Neural cell (in vitro differentiated cells): ENCODE measurements at regions not wholly inside any gene's neighbourhood (a gene's known extent, or its start where the extent isn't known, plus 50 kb on each side); places are given as distances from the start of the nearest gene placed in this dataset.

Experiments used
- H2AFZ ChIP-seq: fragments of 200-600, 300-800 bp; sonication (generic), shearing (Covaris generic); 2 replicates; pipeline ENCODE4 v1.6.0; 2014; ENCODE audit warnings: low read depth, mild to moderate bottlenecking, antibody characterized with exemption, low read length, moderate library complexity
- H3F3A ChIP-seq: fragments of 200-600 bp; shearing (Covaris generic); 2 replicates; pipeline ENCODE4 v1.6.1; 2016; ENCODE audit warnings: mild to moderate bottlenecking, moderate library complexity, mixed read lengths, antibody characterized with exemption, low read length; ENCODE audit not compliant: insufficient read depth, poor library complexity, severe bottlenecking
- H3K27ac ChIP-seq: fragments of 200-600, 300-800 bp; sonication (generic), shearing (Covaris generic); 2 replicates; pipeline ENCODE4 v1.5.1; 2014; ENCODE audit warnings: mild to moderate bottlenecking, low read length, moderate library complexity
- H3K27me3 ChIP-seq: fragments of 300-800, 200-600 bp; sonication (generic), shearing (Covaris generic); 2 replicates; pipeline ENCODE4 v1.6.0; 2014; ENCODE audit warnings: mild to moderate bottlenecking, low read depth, low read length, moderate library complexity; ENCODE audit not compliant: insufficient read depth
- H3K36me3 ChIP-seq: fragments of 300-800, 200-600 bp; sonication (generic), shearing (Covaris generic); 2 replicates; pipeline ENCODE4 v1.5.1; 2014; ENCODE audit warnings: mild to moderate bottlenecking, antibody characterized with exemption, low read length, moderate library complexity; ENCODE audit not compliant: insufficient read depth
- H3K4me2 ChIP-seq: fragments of 300-800, 200-600 bp; sonication (generic), shearing (Covaris generic); 2 replicates; pipeline ENCODE4 v1.6.0; 2014; ENCODE audit warnings: mild to moderate bottlenecking, low read length
- H3K4me3 ChIP-seq: fragments of 300-800, 200-600 bp; sonication (generic), shearing (Covaris generic); 2 replicates; pipeline ENCODE4 v1.5.1; 2014; ENCODE audit warnings: mild to moderate bottlenecking, low read length, moderate library complexity
- H3K79me2 ChIP-seq: fragments of 200-600 bp; shearing (Covaris generic); replicated peaks from 2 replicates; pipeline ENCODE4 v1.6.0; 2014; ENCODE audit warnings: mild to moderate bottlenecking, low read length, moderate library complexity; ENCODE audit not compliant: insufficient read depth
- H3K9ac ChIP-seq: fragments of 300-800, 200-600 bp; sonication (generic), shearing (Covaris generic); 2 replicates; pipeline ENCODE4 v1.6.1; 2016; ENCODE audit warnings: mild to moderate bottlenecking, low read length, mixed read lengths
- H3K9me2 ChIP-seq: fragments of 200-600 bp; shearing (Covaris generic); 2 replicates; pipeline ENCODE4 v1.6.1; 2016; ENCODE audit warnings: mild to moderate bottlenecking, low read length, mixed read lengths; ENCODE audit not compliant: insufficient read depth
- H3K9me3 ChIP-seq: fragments of 200-600, 300-800 bp; sonication (generic), shearing (Covaris generic); 2 replicates; pipeline ENCODE4 v1.6.1; 2016; ENCODE audit warnings: mild to moderate bottlenecking, mixed run types, low read length, moderate library complexity, mixed read lengths
- H4K20me1 ChIP-seq: fragments of 200-600 bp; shearing (Covaris generic); 2 replicates; pipeline ENCODE4 v1.6.1; 2016; ENCODE audit warnings: mild to moderate bottlenecking, mixed run types; ENCODE audit not compliant: insufficient read depth
- EP300 ChIP-seq: fragments of 450-650 bp; conservative IDR thresholded peaks from 2 replicates; pipeline ENCODE4 v1.6.1; 2014; ENCODE audit warnings: antibody characterized with exemption, mild to moderate bottlenecking, moderate library complexity; ENCODE audit not compliant: poor library complexity, severe bottlenecking
- EZH2 ChIP-seq: fragments of 200-600, 300-800 bp; shearing (Covaris generic), sonication (generic); IDR thresholded peaks from 2 replicates; pipeline ENCODE4 v1.6.1; 2014; ENCODE audit warnings: antibody characterized with exemption, low read length, borderline replicate concordance, mild to moderate bottlenecking; ENCODE audit not compliant: insufficient read depth, poor library complexity, severe bottlenecking
- MXI1 ChIP-seq: fragments of 450-650 bp; conservative IDR thresholded peaks from 2 replicates; pipeline ENCODE4 v1.6.1; 2014; ENCODE audit warnings: antibody characterized with exemption, mild to moderate bottlenecking; ENCODE audit not compliant: poor library complexity, severe bottlenecking
- POLR2AphosphoS5 ChIP-seq: IDR thresholded peaks from 2 replicates; pipeline ENCODE4 v1.6.1; 2012
- RAD21 ChIP-seq: fragments of 450-650 bp; conservative IDR thresholded peaks from 2 replicates; pipeline ENCODE4 v1.6.1; 2014; ENCODE audit warnings: antibody characterized with exemption, mild to moderate bottlenecking, moderate library complexity
- SMC3 ChIP-seq: fragments of 450-650 bp; conservative IDR thresholded peaks from 2 replicates; pipeline ENCODE4 v1.6.1; 2014; ENCODE audit warnings: antibody characterized with exemption, mild to moderate bottlenecking, moderate library complexity; ENCODE audit not compliant: poor library complexity
- TAF1 ChIP-seq: IDR thresholded peaks from 2 replicates; pipeline ENCODE4 v1.6.1; 2012; ENCODE audit warnings: low read depth
- TF ChIP-seq, protein P1 (sequence below): IDR thresholded peaks from 2 replicates; pipeline ENCODE4 v1.6.1; 2012; ENCODE audit warnings: borderline replicate concordance
- TF ChIP-seq, protein P2 (sequence below): fragments of 450-650 bp; IDR thresholded peaks from 2 replicates; pipeline ENCODE4 v1.5.1; 2014; ENCODE audit warnings: antibody characterized with exemption, mild to moderate bottlenecking, moderate library complexity; ENCODE audit not compliant: poor library complexity, severe bottlenecking

DNA sequence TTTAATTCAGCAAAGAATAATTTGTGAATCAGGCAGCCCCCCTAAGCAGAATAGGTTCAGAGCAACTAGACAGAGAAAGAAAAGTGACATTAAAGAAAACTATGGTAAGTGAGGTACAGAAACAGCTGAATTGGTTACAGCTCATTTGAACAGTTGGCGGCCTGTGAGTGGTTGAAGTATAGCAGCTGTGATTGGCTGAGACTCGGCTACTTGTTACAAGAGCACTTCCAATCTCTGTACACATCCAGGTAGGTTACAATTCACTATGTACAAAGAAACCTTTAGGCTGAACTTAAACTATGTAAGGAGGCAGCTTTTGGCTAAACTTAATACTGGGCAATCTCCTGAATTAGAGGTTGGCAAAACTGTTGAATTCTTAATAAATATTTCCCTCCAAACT lies 171.1 kb upstream of the LHX8 start:
- no peak overlapping the region for H3K4me2 ChIP-seq

GRCh38 chr1:74964508-74965102 lies 169.6 kb upstream of the LHX8 start:
- no peak overlapping the region for H2AFZ ChIP-seq
- no peaks in the 10 kb centered on the region for H3K9me2 ChIP-seq
- no peaks in the 10 kb centered on the region for H3K9me3 ChIP-seq
- no peaks in the 10 kb centered on the region for H3K27me3 ChIP-seq
- no peak overlapping the region for H3K9ac ChIP-seq
- no peak overlapping the region for H3K4me2 ChIP-seq
- no peaks in the 10 kb centered on the region for H3K36me3 ChIP-seq
- no peaks in the 10 kb centered on the region for H3K79me2 ChIP-seq
- H3K27ac ChIP-seq = no peak overlapping the region
- no peak overlapping the region for H3K4me3 ChIP-seq
- no peaks in the 10 kb centered on the region for H4K20me1 ChIP-seq
- H3F3A ChIP-seq = no peaks in the 10 kb centered on the region
- TF ChIP-seq EP300 = no peak
- TF ChIP-seq, protein P1, sequence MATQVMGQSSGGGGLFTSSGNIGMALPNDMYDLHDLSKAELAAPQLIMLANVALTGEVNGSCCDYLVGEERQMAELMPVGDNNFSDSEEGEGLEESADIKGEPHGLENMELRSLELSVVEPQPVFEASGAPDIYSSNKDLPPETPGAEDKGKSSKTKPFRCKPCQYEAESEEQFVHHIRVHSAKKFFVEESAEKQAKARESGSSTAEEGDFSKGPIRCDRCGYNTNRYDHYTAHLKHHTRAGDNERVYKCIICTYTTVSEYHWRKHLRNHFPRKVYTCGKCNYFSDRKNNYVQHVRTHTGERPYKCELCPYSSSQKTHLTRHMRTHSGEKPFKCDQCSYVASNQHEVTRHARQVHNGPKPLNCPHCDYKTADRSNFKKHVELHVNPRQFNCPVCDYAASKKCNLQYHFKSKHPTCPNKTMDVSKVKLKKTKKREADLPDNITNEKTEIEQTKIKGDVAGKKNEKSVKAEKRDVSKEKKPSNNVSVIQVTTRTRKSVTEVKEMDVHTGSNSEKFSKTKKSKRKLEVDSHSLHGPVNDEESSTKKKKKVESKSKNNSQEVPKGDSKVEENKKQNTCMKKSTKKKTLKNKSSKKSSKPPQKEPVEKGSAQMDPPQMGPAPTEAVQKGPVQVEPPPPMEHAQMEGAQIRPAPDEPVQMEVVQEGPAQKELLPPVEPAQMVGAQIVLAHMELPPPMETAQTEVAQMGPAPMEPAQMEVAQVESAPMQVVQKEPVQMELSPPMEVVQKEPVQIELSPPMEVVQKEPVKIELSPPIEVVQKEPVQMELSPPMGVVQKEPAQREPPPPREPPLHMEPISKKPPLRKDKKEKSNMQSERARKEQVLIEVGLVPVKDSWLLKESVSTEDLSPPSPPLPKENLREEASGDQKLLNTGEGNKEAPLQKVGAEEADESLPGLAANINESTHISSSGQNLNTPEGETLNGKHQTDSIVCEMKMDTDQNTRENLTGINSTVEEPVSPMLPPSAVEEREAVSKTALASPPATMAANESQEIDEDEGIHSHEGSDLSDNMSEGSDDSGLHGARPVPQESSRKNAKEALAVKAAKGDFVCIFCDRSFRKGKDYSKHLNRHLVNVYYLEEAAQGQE = no peak
- no peak for TF ChIP-seq SMC3
- TF ChIP-seq POLR2AphosphoS5 = no peak
- TF ChIP-seq EZH2 = no peak
- no peak for TF ChIP-seq RAD21
- no peak for TF ChIP-seq MXI1

More for the DNA sequence above, 171.1 kb upstream of the LHX8 start:
- H3K4me3 ChIP-seq = no peak overlapping the region
- no peak overlapping the region for H3K9ac ChIP-seq
- no peaks in the 10 kb centered on the region for H3K9me2 ChIP-seq
- H3K27ac ChIP-seq = no peak overlapping the region
- no peaks in the 10 kb centered on the region for H3K79me2 ChIP-seq
- TF ChIP-seq POLR2AphosphoS5 (no peak), EZH2 (no peak), SMC3 (no peak), RAD21 (no peak), TAF1 (no peak), EP300 (no peak), MXI1 (no peak)
- TF ChIP-seq, protein P1 = no peak
- TF ChIP-seq, protein P2, sequence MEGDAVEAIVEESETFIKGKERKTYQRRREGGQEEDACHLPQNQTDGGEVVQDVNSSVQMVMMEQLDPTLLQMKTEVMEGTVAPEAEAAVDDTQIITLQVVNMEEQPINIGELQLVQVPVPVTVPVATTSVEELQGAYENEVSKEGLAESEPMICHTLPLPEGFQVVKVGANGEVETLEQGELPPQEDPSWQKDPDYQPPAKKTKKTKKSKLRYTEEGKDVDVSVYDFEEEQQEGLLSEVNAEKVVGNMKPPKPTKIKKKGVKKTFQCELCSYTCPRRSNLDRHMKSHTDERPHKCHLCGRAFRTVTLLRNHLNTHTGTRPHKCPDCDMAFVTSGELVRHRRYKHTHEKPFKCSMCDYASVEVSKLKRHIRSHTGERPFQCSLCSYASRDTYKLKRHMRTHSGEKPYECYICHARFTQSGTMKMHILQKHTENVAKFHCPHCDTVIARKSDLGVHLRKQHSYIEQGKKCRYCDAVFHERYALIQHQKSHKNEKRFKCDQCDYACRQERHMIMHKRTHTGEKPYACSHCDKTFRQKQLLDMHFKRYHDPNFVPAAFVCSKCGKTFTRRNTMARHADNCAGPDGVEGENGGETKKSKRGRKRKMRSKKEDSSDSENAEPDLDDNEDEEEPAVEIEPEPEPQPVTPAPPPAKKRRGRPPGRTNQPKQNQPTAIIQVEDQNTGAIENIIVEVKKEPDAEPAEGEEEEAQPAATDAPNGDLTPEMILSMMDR = no peak
- H3F3A ChIP-seq = no peaks in the 10 kb centered on the region
- no peaks in the 10 kb centered on the region for H3K9me3 ChIP-seq
- no peaks in the 10 kb centered on the region for H3K27me3 ChIP-seq
- H4K20me1 ChIP-seq = no peaks in the 10 kb centered on the region
- no peaks in the 10 kb centered on the region for H3K36me3 ChIP-seq
- H2AFZ ChIP-seq = no peak overlapping the region
